Fibroblast of mammary gland (primary cell): ENCODE measurements at regions not wholly inside any gene's neighbourhood (a gene's known extent, or its start where the extent isn't known, plus 50 kb on each side); places are given as distances from the start of the nearest gene placed in this dataset.

Source experiments
- DNase-seq: peaks from one replicate; pipeline ENCODE4 v3.0.0-alpha.2; 2010; ENCODE audit warnings: low read depth
- H3K4me3 ChIP-seq: 2 replicates; pipeline ENCODE4 v1.5.1; 2011; ENCODE audit warnings: low read depth, mild to moderate bottlenecking, low read length, moderate library complexity; ENCODE audit not compliant: control insufficient read depth
- TF ChIP-seq, protein P1 (sequence below): conservative IDR thresholded peaks from 2 replicates; pipeline ENCODE4 v1.5.1; 2011; ENCODE audit warnings: low read depth, low read length, inconsistent platforms; ENCODE audit not compliant: control insufficient read depth, insufficient read depth

DNA sequence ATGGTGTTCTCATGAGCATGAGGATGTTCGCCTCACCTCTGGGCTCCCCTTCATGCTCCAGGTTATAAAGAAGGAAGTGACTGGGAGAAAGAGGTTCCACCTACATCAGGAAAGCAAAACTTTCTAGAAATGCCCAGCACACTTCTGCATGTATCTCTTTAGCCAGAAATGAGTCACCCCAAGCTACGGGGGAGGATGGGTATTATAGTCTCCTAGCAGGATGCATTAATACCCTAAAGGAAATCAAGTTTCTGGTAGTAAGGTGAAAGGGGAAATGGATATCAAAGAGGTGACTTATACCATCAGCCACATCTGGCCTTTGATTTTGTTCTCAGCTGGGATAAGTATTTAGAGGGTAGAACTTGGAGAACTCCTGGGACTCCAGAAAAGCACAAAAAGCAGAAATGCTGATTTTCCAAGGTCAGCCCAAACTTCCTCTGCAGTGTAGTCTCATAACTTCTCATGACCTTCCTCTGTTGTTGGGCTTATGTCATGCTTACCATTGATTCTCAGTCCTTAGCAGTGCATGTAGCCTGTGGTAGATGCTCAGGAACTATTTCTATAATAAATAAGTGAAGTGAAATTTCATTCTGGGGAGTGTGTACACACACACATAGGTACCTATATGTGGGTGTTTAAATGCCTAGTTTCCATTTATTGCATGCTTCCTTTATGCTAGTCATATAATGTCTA lies 209.4 kb upstream of the CRY1 start:
- H3K4me3 ChIP-seq: no peak overlapping the region
- TF ChIP-seq, protein P1, sequence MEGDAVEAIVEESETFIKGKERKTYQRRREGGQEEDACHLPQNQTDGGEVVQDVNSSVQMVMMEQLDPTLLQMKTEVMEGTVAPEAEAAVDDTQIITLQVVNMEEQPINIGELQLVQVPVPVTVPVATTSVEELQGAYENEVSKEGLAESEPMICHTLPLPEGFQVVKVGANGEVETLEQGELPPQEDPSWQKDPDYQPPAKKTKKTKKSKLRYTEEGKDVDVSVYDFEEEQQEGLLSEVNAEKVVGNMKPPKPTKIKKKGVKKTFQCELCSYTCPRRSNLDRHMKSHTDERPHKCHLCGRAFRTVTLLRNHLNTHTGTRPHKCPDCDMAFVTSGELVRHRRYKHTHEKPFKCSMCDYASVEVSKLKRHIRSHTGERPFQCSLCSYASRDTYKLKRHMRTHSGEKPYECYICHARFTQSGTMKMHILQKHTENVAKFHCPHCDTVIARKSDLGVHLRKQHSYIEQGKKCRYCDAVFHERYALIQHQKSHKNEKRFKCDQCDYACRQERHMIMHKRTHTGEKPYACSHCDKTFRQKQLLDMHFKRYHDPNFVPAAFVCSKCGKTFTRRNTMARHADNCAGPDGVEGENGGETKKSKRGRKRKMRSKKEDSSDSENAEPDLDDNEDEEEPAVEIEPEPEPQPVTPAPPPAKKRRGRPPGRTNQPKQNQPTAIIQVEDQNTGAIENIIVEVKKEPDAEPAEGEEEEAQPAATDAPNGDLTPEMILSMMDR: no peak
- DNase-seq: no peak

DNA sequence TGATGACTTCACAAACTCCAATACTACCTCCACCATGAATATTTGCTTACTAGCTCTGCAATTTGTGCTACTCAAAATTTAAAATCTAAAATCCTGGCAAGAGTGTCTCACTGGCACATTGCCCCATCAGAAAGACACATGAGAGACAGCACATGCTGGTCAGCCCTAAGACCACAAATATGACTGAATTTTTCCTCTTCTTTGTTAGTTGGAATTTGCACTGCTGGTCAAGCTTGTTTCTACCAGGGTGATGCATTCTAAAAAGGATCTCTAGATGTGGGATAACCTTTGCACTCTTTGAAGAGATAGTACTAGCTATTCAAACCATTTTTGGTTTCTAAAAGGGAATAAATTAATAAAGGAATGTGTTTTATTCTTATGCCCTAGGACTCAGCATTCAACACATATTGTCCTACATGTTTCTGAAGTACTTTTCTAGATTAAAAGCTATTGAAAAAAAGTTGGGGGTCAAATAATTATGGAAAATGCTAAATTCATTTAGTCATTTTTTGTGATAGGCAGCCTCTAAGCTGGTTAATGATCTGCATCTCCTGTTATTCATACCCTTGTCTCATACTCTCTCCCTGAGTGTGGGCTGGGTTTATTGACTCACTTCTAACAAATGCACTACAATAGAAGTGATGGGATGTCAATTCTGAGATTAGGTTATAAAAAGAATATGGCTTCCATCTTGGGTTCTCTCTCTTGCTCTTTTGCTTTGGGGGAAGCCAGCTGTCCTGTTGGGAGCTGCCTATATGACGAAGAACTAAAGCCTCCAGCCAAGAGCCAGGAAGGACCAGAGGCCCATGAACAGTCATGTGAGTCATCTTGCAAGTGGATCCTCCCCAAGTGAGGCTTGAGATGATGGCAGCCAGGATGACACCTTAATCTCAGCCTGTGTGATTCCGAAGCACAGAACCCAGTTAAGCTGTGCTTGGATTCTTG lies 211.5 kb upstream of the CRY1 start:
- no peak overlapping the region for H3K4me3 ChIP-seq
- no peak for DNase-seq
- TF ChIP-seq, protein P1: no peak

DNA sequence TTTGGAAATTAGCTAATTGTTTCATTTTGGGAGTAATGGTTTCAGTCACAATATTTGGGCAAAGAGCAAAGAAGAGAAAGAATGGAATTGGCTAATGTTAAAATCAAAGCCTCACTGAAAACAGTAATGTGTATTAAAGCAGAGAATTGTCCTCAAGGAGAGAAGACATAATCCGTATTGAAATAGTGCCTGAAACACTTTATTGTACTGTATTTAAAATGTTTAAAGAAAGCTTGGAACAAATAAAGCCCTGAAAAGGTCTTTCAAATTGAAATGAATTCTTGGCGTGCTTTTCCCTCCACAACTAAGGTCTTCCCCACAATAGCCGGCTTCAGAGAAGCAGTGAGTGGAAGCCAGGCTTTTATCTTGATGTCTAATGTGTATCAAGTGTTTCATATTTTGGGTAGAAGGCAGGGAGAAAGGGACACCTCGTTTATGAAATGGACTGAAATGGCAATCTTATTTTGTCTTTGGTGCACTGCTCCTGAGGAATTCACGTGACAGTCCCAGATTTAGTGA lies 212.9 kb upstream of the CRY1 start:
- DNase-seq: no peak
- no peak overlapping the region for H3K4me3 ChIP-seq
- TF ChIP-seq, protein P1: no peak

- H3K4me3 ChIP-seq: no peak overlapping the region
- no peak for DNase-seq
- TF ChIP-seq, protein P1: no peak
Observed at GRCh38 chr12:107308310-107308709, 215.0 kb upstream of the CRY1 start.

GRCh38 chr12:107309020-107309419 lies 215.7 kb upstream of the CRY1 start:
- no peak for DNase-seq
- no peak overlapping the region for H3K4me3 ChIP-seq
- TF ChIP-seq, protein P1: no peak

GRCh38 chr12:107310621-107311020 lies 217.3 kb upstream of the CRY1 start:
- H3K4me3 ChIP-seq: no peak overlapping the region
- TF ChIP-seq, protein P1: no peak
- no peak for DNase-seq
